GM04504 (cell line): ENCODE measurements at regions not wholly inside any gene's neighbourhood (a gene's known extent, or its start where the extent isn't known, plus 50 kb on each side); places are given as distances from the start of the nearest gene placed in this dataset.

Source experiments
- DNase-seq: peaks from one replicate; pipeline ENCODE4 v3.0.0-alpha.2; 2012; ENCODE audit warnings: low read depth

- no peak for DNase-seq
Measured at GRCh38 chr2:57880967-57881366, 165.6 kb upstream of the VRK2 start.

- DNase-seq = peak; percentile 42
Measured at GRCh38 chr2:57881998-57882888, 164.4 kb upstream of the VRK2 start.

GRCh38 chr2:57882895-57883515, 163.6 kb upstream of the VRK2 start:
- no peak for DNase-seq

- DNase-seq = no peak
Measured at GRCh38 chr2:57884281-57884680, 162.3 kb upstream of the VRK2 start.

- no peak for DNase-seq
Measured at GRCh38 chr2:57885742-57886141, 160.9 kb upstream of the VRK2 start.

- DNase-seq = no peak
Measured at GRCh38 chr2:57886161-57886786, 160.3 kb upstream of the VRK2 start.

- no peak for DNase-seq
Measured at GRCh38 chr2:57888463-57888862, 158.1 kb upstream of the VRK2 start.

GRCh38 chr2:57890464-57890863, 156.1 kb upstream of the VRK2 start:
- DNase-seq = peak; percentile 44

- DNase-seq = no peak
Measured at GRCh38 chr2:57891086-57891712, 155.4 kb upstream of the VRK2 start.

GRCh38 chr2:57892920-57893319, 153.7 kb upstream of the VRK2 start:
- DNase-seq = no peak

GRCh38 chr2:57893347-57893746, 153.3 kb upstream of the VRK2 start:
- no peak for DNase-seq

- no peak for DNase-seq
Measured at GRCh38 chr2:57893786-57894185, 152.8 kb upstream of the VRK2 start.

- no peak for DNase-seq
Measured at GRCh38 chr2:57894381-57894780, 152.2 kb upstream of the VRK2 start.

GRCh38 chr2:57897920-57898319, 148.7 kb upstream of the VRK2 start:
- no peak for DNase-seq

GRCh38 chr2:57899898-57900297, 146.7 kb upstream of the VRK2 start:
- no peak for DNase-seq

GRCh38 chr2:57902578-57902977, 144.0 kb upstream of the VRK2 start:
- no peak for DNase-seq

GRCh38 chr2:57906152-57906732, 140.4 kb upstream of the VRK2 start:
- peak; percentile 35 for DNase-seq

GRCh38 chr2:57907411-57907810, 139.2 kb upstream of the VRK2 start:
- DNase-seq = no peak

- DNase-seq = no peak
Measured at GRCh38 chr2:57908736-57909161, 137.9 kb upstream of the VRK2 start.

- no peak for DNase-seq
Measured at GRCh38 chr2:57918126-57918525, 128.5 kb upstream of the VRK2 start.

- no peak for DNase-seq
Measured at GRCh38 chr2:57920342-57920939, 126.2 kb upstream of the VRK2 start.

- DNase-seq = no peak
Measured at GRCh38 chr2:57934659-57935058, 111.9 kb upstream of the VRK2 start.
